Retinal pigment epithelial cell (primary cell): ENCODE measurements at regions not wholly inside any gene's neighbourhood (a gene's known extent, or its start where the extent isn't known, plus 50 kb on each side); places are given as distances from the start of the nearest gene placed in this dataset.

Experiments used
- DNase-seq: peaks from one replicate; pipeline ENCODE4 v3.0.0-alpha.2; 2010; ENCODE audit warnings: low read depth
- H3K4me3 ChIP-seq: 2 replicates; pipeline ENCODE4 v1.5.1; 2011; ENCODE audit warnings: mild to moderate bottlenecking, low read length, control low read depth, moderate library complexity
- TF ChIP-seq, protein P1 (sequence below): conservative IDR thresholded peaks from 2 replicates; pipeline ENCODE4 v1.5.1; 2011; ENCODE audit warnings: low read depth, low read length, control low read depth, inconsistent platforms

DNA sequence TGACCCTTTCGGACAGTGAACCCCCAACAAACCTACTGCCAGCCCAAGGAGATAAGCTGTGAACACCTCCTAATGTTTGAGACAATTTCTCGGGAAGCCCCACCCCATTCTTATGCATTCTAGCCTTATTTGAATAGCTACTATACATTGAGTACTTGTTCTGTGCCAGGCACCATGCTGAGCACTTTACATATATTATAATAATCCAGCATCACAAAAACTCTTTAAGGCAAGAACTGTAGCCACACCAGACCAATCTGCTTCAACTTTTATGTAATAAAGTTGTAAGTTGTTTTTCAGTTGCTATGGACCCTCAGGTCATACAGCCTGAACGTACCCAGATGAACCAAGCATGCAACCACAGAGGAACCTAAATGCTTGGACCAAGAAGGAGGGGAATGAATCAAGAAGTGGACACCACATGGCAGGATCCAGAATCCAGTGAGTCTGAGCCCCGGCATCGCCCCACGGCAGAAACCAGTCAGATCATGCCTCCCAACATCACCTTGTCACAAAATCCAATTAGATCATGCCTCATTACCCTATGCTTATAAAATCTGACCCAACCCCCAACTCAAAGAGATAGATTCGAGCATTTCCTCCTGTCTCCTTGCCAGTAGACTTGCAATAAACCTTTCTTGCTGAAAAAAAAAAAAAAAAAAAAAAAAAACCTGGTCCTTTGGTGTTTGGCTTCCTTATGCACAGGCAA lies 225.0 kb downstream of the QDPR start:
- no peak for DNase-seq

DNA sequence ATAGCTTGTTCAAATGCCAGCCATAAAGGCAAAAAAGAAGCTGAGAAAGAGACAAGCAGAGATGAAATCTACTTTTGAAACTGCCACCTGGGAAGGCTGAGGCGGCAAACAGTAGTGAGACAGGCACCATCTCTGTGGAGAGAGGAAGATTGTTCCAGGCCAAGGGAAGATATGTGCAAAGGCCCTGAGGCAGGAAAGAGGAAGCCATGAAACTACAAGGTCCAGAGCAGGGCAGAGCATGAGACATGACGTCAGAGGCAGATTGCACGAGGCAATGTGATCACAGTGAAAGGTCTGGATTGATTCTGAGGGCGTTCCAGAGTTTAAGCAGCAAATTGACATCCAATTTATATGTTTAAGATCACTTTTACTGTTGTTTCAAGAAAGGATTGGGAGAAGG lies 226.1 kb downstream of the QDPR start:
- TF ChIP-seq, protein P1, sequence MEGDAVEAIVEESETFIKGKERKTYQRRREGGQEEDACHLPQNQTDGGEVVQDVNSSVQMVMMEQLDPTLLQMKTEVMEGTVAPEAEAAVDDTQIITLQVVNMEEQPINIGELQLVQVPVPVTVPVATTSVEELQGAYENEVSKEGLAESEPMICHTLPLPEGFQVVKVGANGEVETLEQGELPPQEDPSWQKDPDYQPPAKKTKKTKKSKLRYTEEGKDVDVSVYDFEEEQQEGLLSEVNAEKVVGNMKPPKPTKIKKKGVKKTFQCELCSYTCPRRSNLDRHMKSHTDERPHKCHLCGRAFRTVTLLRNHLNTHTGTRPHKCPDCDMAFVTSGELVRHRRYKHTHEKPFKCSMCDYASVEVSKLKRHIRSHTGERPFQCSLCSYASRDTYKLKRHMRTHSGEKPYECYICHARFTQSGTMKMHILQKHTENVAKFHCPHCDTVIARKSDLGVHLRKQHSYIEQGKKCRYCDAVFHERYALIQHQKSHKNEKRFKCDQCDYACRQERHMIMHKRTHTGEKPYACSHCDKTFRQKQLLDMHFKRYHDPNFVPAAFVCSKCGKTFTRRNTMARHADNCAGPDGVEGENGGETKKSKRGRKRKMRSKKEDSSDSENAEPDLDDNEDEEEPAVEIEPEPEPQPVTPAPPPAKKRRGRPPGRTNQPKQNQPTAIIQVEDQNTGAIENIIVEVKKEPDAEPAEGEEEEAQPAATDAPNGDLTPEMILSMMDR, result no peak
- no peak for DNase-seq
- H3K4me3 ChIP-seq, result no peak overlapping the region

More for the DNA sequence above, 225.0 kb downstream of the QDPR start:
- no peak overlapping the region for H3K4me3 ChIP-seq
- TF ChIP-seq, protein P1, result no peak

DNA sequence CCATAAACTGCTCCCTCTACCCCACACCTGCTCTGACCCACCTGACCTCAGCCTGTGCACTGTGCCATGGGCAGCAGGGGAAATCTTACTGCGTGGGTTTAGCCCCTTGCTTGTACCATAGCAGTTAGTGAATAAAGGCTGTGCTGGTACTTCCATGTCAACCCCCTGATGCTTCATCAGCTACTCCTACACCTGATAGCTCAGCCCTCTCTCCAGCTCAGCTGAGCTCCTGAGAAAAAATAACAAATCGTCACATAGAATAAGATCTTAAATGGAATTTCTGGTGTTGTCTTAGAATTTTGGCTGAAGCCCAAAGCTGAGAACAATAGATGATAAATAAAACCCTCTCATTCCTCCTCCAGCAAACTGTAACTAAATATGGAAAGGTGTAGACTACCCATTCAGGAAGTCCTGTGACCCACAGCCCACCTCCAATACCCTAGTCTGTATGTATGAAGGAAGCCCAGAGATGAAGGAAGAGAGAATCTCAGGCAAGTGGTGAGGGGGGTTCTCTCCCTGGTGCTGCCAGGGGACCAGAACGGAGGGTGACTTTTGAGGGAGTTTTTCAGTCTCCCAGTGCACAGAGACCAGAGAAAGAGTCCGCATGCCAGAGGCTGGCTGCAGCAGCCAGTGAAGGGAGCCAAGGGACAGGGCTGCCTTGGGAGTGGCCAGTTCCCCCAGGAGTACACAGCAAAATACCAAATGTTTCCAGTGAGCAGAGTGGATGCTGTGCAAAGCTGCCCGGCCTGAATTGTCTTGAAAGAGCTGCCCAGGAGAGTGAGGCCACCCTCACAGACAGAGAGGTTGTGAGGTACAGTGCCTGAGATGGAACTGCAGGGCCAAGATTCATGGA lies 227.3 kb downstream of the QDPR start:
- no peak for DNase-seq
- no peak overlapping the region for H3K4me3 ChIP-seq
- TF ChIP-seq, protein P1, result no peak

DNA sequence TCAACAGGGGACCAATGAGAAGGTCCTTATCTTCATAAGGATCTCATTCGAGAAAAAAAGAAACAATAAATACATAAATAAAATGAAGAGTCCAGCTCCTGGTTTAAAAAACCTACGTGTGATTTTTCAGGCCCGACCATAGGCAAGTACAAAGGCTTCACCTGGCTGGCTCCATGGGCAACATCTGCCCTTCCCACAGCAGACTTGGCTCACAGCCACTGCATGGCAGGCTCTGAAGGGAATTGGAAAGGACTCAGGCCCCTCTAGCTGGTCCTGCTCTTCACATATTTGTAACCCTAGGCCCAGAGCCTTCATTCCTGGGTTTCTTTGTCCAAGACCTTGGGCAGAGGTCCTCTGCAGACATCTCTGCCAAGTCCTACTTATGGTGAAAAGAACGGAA lies 228.1 kb downstream of the QDPR start:
- DNase-seq, result no peak
- TF ChIP-seq, protein P1, result no peak
- no peak overlapping the region for H3K4me3 ChIP-seq

DNA sequence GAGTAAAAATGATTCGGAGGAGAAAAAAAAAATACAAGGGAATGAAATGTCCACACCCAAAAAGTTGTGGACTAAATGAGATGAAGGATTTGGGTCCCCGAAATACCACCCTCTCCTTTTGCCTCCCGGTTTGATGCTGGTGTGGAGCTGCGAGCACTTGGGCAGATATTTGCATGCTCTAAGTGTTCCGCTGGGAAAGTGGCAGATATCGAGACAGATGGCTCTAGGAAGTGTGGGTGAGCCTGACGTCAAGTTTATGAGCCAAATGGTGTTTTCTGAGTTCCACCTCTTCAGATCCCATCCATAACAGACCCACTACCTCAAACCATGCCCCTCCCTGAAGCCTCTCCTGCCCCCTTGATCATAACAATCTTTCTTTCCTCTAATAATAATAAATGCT lies 228.6 kb downstream of the QDPR start:
- H3K4me3 ChIP-seq, result no peak overlapping the region
- TF ChIP-seq, protein P1, result no peak
- no peak for DNase-seq

DNA sequence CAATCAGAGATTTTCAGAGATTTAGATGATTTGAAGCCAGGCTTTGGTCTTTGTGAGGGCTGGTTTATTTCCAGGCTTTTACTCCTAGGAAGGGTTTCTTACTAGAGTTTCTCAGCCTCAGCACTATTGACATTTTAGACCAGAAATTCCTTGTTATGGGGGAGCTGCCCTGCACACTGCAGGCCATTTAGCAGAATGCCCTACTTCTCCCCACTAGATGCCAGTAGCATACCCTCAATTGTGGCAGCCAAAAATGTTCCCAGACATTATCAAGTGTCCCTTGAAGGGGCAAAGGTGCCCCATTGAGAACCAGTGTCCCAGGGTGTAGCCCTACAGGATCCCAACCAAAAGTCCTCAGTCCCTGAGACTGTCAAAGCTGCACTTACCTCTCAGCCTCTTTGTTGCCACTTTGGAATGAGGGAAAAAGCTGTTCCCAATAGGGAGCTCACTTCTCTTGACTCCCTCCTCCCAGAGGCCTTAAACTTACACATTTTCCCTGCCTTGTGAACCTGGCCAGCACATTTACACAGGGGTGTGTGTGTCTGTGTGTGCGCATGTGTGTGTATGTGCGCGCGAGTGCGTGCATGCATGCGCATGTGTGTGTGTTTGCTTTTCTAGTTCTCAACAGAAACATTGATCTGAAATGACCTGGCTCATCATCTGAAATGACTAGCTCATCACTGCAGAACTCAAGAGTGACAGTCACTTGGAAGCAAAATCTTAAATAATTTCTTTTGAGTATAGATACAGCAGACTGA lies 231.4 kb downstream of the QDPR start:
- DNase-seq, result no peak
- no peak overlapping the region for H3K4me3 ChIP-seq
- TF ChIP-seq, protein P1, result no peak
